WERI-Rb-1 (cell line): ENCODE measurements at regions not wholly inside any gene's neighbourhood (a gene's known extent, or its start where the extent isn't known, plus 50 kb on each side); places are given as distances from the start of the nearest gene placed in this dataset.

Experiments
- DNase-seq: peaks from one replicate; pipeline ENCODE4 v3.0.0-alpha.2; 2020
- H3K27ac ChIP-seq: fragments of 250-450 bp; sonication (Bioruptor Pico); 2 replicates; pipeline ENCODE4 v1.5.1; 2020; ENCODE audit warnings: mild to moderate bottlenecking, moderate library complexity
- H3K27me3 ChIP-seq: fragments of 250-450 bp; sonication (Bioruptor Pico); 2 replicates; pipeline ENCODE4 v1.5.1; 2021; ENCODE audit warnings: mild to moderate bottlenecking, low read depth, moderate library complexity; ENCODE audit not compliant: insufficient read depth, severe bottlenecking
- H3K36me3 ChIP-seq: fragments of 250-450 bp; sonication (Bioruptor Pico); 2 replicates; pipeline ENCODE4 v1.5.1; 2020; ENCODE audit warnings: mild to moderate bottlenecking, moderate library complexity
- H3K4me3 ChIP-seq: 2 replicates; pipeline ENCODE4 v1.5.1; 2011; ENCODE audit warnings: low read depth, mild to moderate bottlenecking, control low read depth, low read length
- H3K9me3 ChIP-seq: fragments of 250-450 bp; sonication (Bioruptor Pico); 2 replicates; pipeline ENCODE4 v1.5.1; 2021; ENCODE audit warnings: mild to moderate bottlenecking, moderate library complexity; ENCODE audit not compliant: severe bottlenecking
- CTCF ChIP-seq: IDR thresholded peaks from 2 replicates; pipeline ENCODE4 v1.5.1; 2011; ENCODE audit warnings: low read depth, mild to moderate bottlenecking, control low read depth, inconsistent platforms, low read length

GRCh38 chr1:88291611-88292354 lies 392.3 kb upstream of the PKN2 start:
- TF ChIP-seq CTCF: no peak
- peak overlapping the region; percentile 16; the same call in 1 of the 2 replicates for H3K4me3 ChIP-seq
- no peak overlapping the region for H3K27ac ChIP-seq
- H3K9me3 ChIP-seq: no peaks in the 10 kb centered on the region
- H3K36me3 ChIP-seq: no peaks in the 10 kb centered on the region
- peak; percentile 76 for DNase-seq
- H3K27me3 ChIP-seq: no peaks in the 10 kb centered on the region

GRCh38 chr1:88293691-88294190 lies 390.3 kb upstream of the PKN2 start:
- Histone ChIP-seq H3K27ac (no peak overlapping the region), H3K36me3 (no peaks in the 10 kb centered on the region), H3K4me3 (no peak overlapping the region), H3K9me3 (no peaks in the 10 kb centered on the region), H3K27me3 (no peaks in the 10 kb centered on the region)
- DNase-seq: no peak
- TF ChIP-seq CTCF: no peak

GRCh38 chr1:88296227-88296626 lies 387.8 kb upstream of the PKN2 start:
- Histone ChIP-seq H3K27ac (no peak overlapping the region), H3K9me3 (no peaks in the 10 kb centered on the region), H3K4me3 (no peak overlapping the region), H3K27me3 (no peaks in the 10 kb centered on the region), H3K36me3 (no peaks in the 10 kb centered on the region)
- no peak for TF ChIP-seq CTCF
- DNase-seq: no peak

- Histone ChIP-seq H3K9me3 (no peaks in the 10 kb centered on the region), H3K27me3 (no peaks in the 10 kb centered on the region), H3K4me3 (no peak overlapping the region), H3K36me3 (no peaks in the 10 kb centered on the region), H3K27ac (no peak overlapping the region)
- no peak for TF ChIP-seq CTCF
- DNase-seq: no peak
Measured at GRCh38 chr1:88296642-88297041, 387.4 kb upstream of the PKN2 start.

- no peak overlapping the region for H3K4me3 ChIP-seq
- no peaks in the 10 kb centered on the region for H3K9me3 ChIP-seq
- no peak for DNase-seq
- H3K27me3 ChIP-seq: no peaks in the 10 kb centered on the region
- no peak overlapping the region for H3K27ac ChIP-seq
- no peaks in the 10 kb centered on the region for H3K36me3 ChIP-seq
- no peak for TF ChIP-seq CTCF
Measured at GRCh38 chr1:88298506-88298905, 385.6 kb upstream of the PKN2 start.
